Testis (tissue), 2 donors: ENCODE measurements at regions not wholly inside any gene's neighbourhood (a gene's known extent, or its start where the extent isn't known, plus 50 kb on each side); places are given as distances from the start of the nearest gene placed in this dataset.

ENCODE experiments used
- DNase-seq: peaks from one replicate; pipeline ENCODE4 v3.0.0-alpha.2; 2019
- H3K27ac ChIP-seq, 2 donors: fragments of 200-600 bp; sonication (generic); one replicate each; pipeline ENCODE4 v1.5.1; 2019
- H3K27me3 ChIP-seq: fragments of 200-600 bp; sonication (generic); one replicate; pipeline ENCODE4 v1.5.1; 2019
- H3K36me3 ChIP-seq: fragments of 200-600 bp; sonication (generic); one replicate; pipeline ENCODE4 v1.5.1; 2017; ENCODE audit warnings: low read depth; ENCODE audit errors: missing control alignments
- H3K4me1 ChIP-seq: fragments of 200-600 bp; sonication (generic); one replicate; pipeline ENCODE4 v1.5.1; 2019
- H3K4me3 ChIP-seq, 2 donors: fragments of 200-600 bp; sonication (generic); one replicate each; pipeline ENCODE4 v1.5.1; 2017 to 2019
- H3K9me3 ChIP-seq: fragments of 200-600 bp; sonication (generic); one replicate; pipeline ENCODE4 v1.5.1; 2017
- CTCF ChIP-seq, 3 experiments: fragments of 450-650 bp in 2 of 3; fragments of 200-600 bp in 1 of 3; sonication (generic) in 1 of 3; IDR thresholded peaks; one replicate each; pipeline ENCODE4 v1.5.1; 2016 to 2019; ENCODE audit warnings: antibody characterized with exemption in 3 of 3, mild to moderate bottlenecking in 2 of 3, moderate library complexity in 1 of 3
- POLR2A ChIP-seq: fragments of 450-650 bp; IDR thresholded peaks from one replicate; pipeline ENCODE4 v1.6.1; 2017; ENCODE audit warnings: antibody characterized with exemption, mild to moderate bottlenecking, moderate library complexity
- WGBS, 2 donors: methylation state at CpG; one replicate each; pipeline ENCODE4 v1.1.5; 2018; 5-methylcytosine and 5-hydroxymethylcytosine counted together
- intact Hi-C: fragments of 100-400 bp; cut with DNase I; formaldehyde crosslinking; loops from one replicate; pipeline ENCODE4 v1.15.1; 2023; ENCODE audit warnings: low total_unique reads

GRCh38 chr7:115124409-115124939, 202.6 kb downstream of the MDFIC start:
- Histone ChIP-seq H3K9me3 (no peaks in the 10 kb centered on the region), H3K27ac (no peak overlapping the region), H3K36me3 (no peaks in the 10 kb centered on the region), H3K27me3 (no peaks in the 10 kb centered on the region), H3K4me1 (no peaks in the 10 kb centered on the region), H3K4me3 (no peak overlapping the region)
- DNase-seq = no peak
- TF ChIP-seq CTCF (IDR thresholded peaks at IDR 0.05) (no peak), POLR2A (no peak)
- intact Hi-C loops = no loop called here

DNA sequence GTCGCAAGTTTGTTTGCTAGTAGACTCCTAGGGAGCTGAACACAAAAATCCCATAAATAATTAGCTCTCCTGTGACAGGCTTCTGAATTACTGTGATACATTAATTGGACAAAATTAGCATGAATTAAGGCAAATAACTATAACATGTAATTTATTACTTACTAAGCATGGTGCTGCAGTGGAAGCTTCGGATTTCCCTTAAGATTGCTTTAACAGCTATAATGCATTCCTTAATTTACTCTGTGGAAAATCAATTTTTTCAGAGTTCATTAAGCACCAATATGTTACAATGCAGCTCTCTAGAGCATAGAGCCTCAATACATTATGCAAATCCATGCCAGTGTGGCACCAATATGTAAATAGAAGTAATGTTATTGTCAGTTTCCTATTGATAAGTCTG, 201.5 kb downstream of the MDFIC start:
- H3K4me3 ChIP-seq = no peak overlapping the region
- DNase-seq = no peak
- no peaks in the 10 kb centered on the region for H3K27me3 ChIP-seq
- H3K4me1 ChIP-seq = no peaks in the 10 kb centered on the region
- TF ChIP-seq POLR2A = no peak
- no peak for TF ChIP-seq CTCF (IDR thresholded peaks at IDR 0.05)
- intact Hi-C loops = no loop called here
- H3K27ac ChIP-seq = no peak overlapping the region
- WGBS, 2 donors = 93 to 94% methylated on average over 2 of the region's 2 CpGs
- no peaks in the 10 kb centered on the region for H3K9me3 ChIP-seq
- H3K36me3 ChIP-seq = no peaks in the 10 kb centered on the region

- TF ChIP-seq CTCF (IDR thresholded peaks at IDR 0.05) = no peak
- TF ChIP-seq POLR2A = no peak
- Histone ChIP-seq H3K4me1 (no peaks in the 10 kb centered on the region), H3K27me3 (no peaks in the 10 kb centered on the region), H3K27ac (no peak overlapping the region), H3K4me3 (no peak overlapping the region), H3K9me3 (no peaks in the 10 kb centered on the region), H3K36me3 (no peaks in the 10 kb centered on the region)
- intact Hi-C loops = no loop called here
- DNase-seq = no peak
- 48 to 67% methylated on average over 1 of the region's 1 CpG for WGBS, 2 donors
Observed at GRCh38 chr7:115122388-115122787, 200.5 kb downstream of the MDFIC start.

- no peaks in the 10 kb centered on the region for H3K9me3 ChIP-seq
- intact Hi-C loops = no loop called here
- no peak overlapping the region for H3K27ac ChIP-seq
- no peaks in the 10 kb centered on the region for H3K27me3 ChIP-seq
- WGBS, 2 donors = 65 to 96% methylated on average over 2 of the region's 2 CpGs
- H3K36me3 ChIP-seq = no peaks in the 10 kb centered on the region
- H3K4me1 ChIP-seq = no peaks in the 10 kb centered on the region
- no peak for DNase-seq
- no peak overlapping the region for H3K4me3 ChIP-seq
- no peak for TF ChIP-seq POLR2A
- no peak for TF ChIP-seq CTCF (IDR thresholded peaks at IDR 0.05)
Observed at GRCh38 chr7:115117748-115118147, 195.9 kb downstream of the MDFIC start.
